ENCODE measurements at regions not wholly inside any gene's neighbourhood (a gene's known extent, or its start where the extent isn't known, plus 50 kb on each side); places are given as distances from the start of the nearest gene placed in this dataset.

DNA sequence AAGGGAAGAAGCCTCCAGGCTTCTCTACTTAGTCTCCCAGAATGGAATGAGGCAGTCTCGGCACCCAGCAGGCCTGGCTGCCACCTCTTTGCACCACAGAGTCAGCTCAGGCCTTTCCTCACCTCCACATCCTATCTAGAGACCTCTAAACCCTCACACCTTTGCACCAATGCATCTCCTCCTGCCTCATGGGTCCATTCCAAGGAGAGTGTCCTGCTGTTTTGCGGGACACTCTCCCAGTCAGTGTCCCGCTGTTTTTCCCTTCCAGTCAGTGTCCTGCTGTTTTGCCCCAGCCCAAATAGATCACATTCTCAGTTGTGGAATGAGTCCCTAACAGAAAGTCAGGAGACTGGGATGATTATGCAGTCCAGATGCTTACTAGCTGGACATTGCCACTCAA, 185.6 kb upstream of the CAMK1G start:
- H3K36me3 ChIP-seq (ENCODE audit: low read depth): no peaks in the 10 kb centered on the region
- H3K27ac ChIP-seq (ENCODE audit: poor library complexity, severe bottlenecking): peak overlapping the region; percentile 92
- no peaks in the 10 kb centered on the region for H3K9me3 ChIP-seq (ENCODE audit: severe bottlenecking)
- TF ChIP-seq, protein P1, sequence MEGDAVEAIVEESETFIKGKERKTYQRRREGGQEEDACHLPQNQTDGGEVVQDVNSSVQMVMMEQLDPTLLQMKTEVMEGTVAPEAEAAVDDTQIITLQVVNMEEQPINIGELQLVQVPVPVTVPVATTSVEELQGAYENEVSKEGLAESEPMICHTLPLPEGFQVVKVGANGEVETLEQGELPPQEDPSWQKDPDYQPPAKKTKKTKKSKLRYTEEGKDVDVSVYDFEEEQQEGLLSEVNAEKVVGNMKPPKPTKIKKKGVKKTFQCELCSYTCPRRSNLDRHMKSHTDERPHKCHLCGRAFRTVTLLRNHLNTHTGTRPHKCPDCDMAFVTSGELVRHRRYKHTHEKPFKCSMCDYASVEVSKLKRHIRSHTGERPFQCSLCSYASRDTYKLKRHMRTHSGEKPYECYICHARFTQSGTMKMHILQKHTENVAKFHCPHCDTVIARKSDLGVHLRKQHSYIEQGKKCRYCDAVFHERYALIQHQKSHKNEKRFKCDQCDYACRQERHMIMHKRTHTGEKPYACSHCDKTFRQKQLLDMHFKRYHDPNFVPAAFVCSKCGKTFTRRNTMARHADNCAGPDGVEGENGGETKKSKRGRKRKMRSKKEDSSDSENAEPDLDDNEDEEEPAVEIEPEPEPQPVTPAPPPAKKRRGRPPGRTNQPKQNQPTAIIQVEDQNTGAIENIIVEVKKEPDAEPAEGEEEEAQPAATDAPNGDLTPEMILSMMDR (IDR thresholded peaks at IDR 0.05; ENCODE audit: poor library complexity, severe bottlenecking): no peak
- H3K27me3 ChIP-seq (ENCODE audit: insufficient read depth, poor library complexity, severe bottlenecking): no peaks in the 10 kb centered on the region
- H3K4me3 ChIP-seq (ENCODE audit: severe bottlenecking): no peak overlapping the region
- ATAC-seq (ENCODE audit: low read depth): no peak; the same call in 1 of the 3 replicates
- peaks cover 22% of the 10 kb centered on the region for H3K4me1 ChIP-seq (ENCODE audit: insufficient read depth, poor library complexity, severe bottlenecking)
- no peak for DNase-seq (ENCODE audit: low spot score)

DNA sequence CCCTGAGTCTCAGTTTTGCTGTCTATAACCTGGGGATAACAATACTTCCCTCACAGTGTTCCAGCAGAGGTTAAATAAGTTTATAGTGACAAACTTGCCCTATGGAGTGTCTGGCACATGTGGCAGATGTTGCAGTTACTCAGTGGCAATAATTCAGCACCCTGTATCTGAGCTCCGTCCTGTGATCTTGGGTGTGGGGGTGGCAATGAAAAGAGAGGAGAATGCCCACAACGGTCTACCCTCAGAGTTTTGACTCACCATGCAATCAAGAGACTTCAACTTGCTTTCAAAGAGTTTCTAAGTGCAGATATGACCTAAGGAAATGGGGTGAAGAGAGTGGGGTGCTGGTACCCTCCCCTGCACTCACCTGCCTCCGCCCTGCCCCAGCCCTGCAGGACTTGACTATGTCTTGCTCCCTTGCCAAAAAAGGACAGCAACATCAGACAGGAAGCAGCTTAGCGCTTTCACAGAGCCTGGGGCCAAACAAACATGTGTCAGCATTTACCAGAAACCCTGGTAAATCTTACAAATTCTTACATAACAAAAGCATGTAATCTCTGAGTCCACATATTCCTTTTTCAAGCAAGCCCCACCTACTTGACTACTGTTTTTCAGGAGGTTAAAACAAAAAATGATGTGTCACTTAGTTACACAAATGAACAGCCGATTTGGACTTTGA, 185.1 kb upstream of the CAMK1G start:
- Histone ChIP-seq H3K9me3 (ENCODE audit: severe bottlenecking) (no peaks in the 10 kb centered on the region), H3K27ac (ENCODE audit: poor library complexity, severe bottlenecking) (peak overlapping the region; percentile 92), H3K4me1 (ENCODE audit: insufficient read depth, poor library complexity, severe bottlenecking) (peaks cover 24% of the 10 kb centered on the region), H3K36me3 (ENCODE audit: low read depth) (no peaks in the 10 kb centered on the region), H3K27me3 (ENCODE audit: insufficient read depth, poor library complexity, severe bottlenecking) (no peaks in the 10 kb centered on the region), H3K4me3 (ENCODE audit: severe bottlenecking) (no peak overlapping the region)
- DNase-seq (ENCODE audit: low spot score): peak; percentile 86
- peak; percentile 91 for ATAC-seq (ENCODE audit: low read depth)
- TF ChIP-seq, protein P1 (IDR thresholded peaks at IDR 0.05; ENCODE audit: poor library complexity, severe bottlenecking): no peak

DNA sequence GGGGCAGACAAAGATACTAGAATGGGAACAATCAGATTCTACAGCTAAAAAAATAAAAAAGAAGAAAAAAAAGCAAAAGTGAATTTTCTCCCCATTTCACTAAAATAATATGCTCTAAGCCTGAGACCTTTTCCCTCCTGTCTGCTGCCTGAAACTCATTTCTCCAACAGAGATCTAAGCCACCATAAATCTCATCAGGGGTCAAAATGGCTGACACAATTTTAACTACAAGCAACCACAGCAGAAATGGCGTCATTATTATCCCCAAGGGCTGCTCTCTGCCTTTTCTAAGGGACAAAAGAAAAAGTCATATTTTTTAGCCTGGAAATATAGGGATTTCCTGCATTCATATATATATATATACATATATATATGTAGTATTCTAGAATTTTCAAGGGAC, 183.7 kb upstream of the CAMK1G start:
- H3K36me3 ChIP-seq (ENCODE audit: low read depth): no peaks in the 10 kb centered on the region
- ATAC-seq (ENCODE audit: low read depth) (no peak), DNase-seq (ENCODE audit: low spot score) (no peak)
- H3K4me1 ChIP-seq (ENCODE audit: insufficient read depth, poor library complexity, severe bottlenecking): peaks cover 36% of the 10 kb centered on the region
- H3K27me3 ChIP-seq (ENCODE audit: insufficient read depth, poor library complexity, severe bottlenecking): no peaks in the 10 kb centered on the region
- no peak overlapping the region for H3K4me3 ChIP-seq (ENCODE audit: severe bottlenecking)
- H3K9me3 ChIP-seq (ENCODE audit: severe bottlenecking): no peaks in the 10 kb centered on the region
- TF ChIP-seq, protein P1 (IDR thresholded peaks at IDR 0.05; ENCODE audit: poor library complexity, severe bottlenecking): no peak
- H3K27ac ChIP-seq (ENCODE audit: poor library complexity, severe bottlenecking): peak overlapping the region; percentile 92

DNA sequence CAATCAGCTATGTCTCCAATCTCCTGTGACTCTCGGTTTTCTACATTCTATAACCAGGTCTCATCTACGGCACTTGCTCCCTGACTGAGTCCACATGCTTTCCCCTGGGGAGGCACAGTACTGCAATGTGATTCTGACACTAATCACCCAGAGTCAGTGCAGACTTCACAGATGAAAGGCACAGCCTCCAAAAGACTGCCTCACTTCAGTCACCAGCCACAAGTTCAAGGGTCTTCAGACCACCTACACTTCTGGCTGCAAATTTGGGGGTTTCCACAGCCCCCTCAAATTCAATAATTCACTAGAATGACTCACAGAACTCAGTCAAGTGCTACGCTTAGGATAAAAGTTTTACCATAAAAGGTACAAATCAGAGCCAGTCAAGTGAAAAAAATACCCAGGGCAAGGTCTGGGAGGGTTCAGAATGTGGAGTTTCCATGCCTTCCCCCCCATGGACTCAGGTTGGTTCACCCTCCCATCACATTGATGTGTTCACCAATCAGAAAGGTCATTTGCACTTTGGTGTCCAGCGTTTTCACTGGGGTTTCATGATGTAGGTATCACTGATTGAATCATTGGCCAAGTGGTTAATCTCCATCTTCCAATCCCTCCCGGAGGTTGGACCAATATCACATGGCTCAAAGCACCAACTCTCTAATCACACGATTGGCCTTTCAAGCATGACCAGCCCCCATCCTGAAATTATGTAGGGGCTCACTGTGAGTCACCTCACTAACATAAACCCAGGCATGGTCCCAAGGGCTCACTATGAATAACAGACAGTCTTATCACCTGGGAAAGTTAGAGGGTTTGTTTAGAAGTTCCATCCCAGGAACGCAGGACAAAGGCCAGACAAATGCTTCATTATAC, 182.9 kb upstream of the CAMK1G start:
- no peak for DNase-seq (ENCODE audit: low spot score)
- Histone ChIP-seq H3K9me3 (ENCODE audit: severe bottlenecking) (no peaks in the 10 kb centered on the region), H3K4me1 (ENCODE audit: insufficient read depth, poor library complexity, severe bottlenecking) (peaks cover 44% of the 10 kb centered on the region), H3K36me3 (ENCODE audit: low read depth) (no peaks in the 10 kb centered on the region), H3K27me3 (ENCODE audit: insufficient read depth, poor library complexity, severe bottlenecking) (no peaks in the 10 kb centered on the region), H3K4me3 (ENCODE audit: severe bottlenecking) (no peak overlapping the region), H3K27ac (ENCODE audit: poor library complexity, severe bottlenecking) (peak overlapping the region; percentile 92)
- TF ChIP-seq, protein P1 (IDR thresholded peaks at IDR 0.05; ENCODE audit: poor library complexity, severe bottlenecking): no peak
- no peak for ATAC-seq (ENCODE audit: low read depth)

Measured in RWPE2 (cell line).